NCI-H1436 (cell line): ENCODE measurements at regions not wholly inside any gene's neighbourhood (a gene's known extent, or its start where the extent isn't known, plus 50 kb on each side); places are given as distances from the start of the nearest gene placed in this dataset.

Source experiments
- DNase-seq: peaks from one replicate; lab custom pipeline; 2025; lab: John Stamatoyannopoulos, UW

- no peak for DNase-seq
Measured at GRCh38 chr5:86030753-86031152, 587.0 kb upstream of the COX7C start.

- DNase-seq = no peak
Measured at GRCh38 chr5:86038566-86038965, 579.2 kb upstream of the COX7C start.

GRCh38 chr5:86039351-86039750 lies 578.4 kb upstream of the COX7C start:
- no peak for DNase-seq

GRCh38 chr5:86070719-86071118 lies 547.0 kb upstream of the COX7C start:
- no peak for DNase-seq

- DNase-seq = no peak
Measured at GRCh38 chr5:86074297-86074696, 543.4 kb upstream of the COX7C start.

GRCh38 chr5:86075139-86075538 lies 542.6 kb upstream of the COX7C start:
- DNase-seq = no peak

GRCh38 chr5:86095092-86095491 lies 522.6 kb upstream of the COX7C start:
- no peak for DNase-seq

GRCh38 chr5:86101966-86102365 lies 515.8 kb upstream of the COX7C start:
- no peak for DNase-seq

- no peak for DNase-seq
Measured at GRCh38 chr5:86108825-86109224, 508.9 kb upstream of the COX7C start.

- no peak for DNase-seq
Measured at GRCh38 chr5:86112249-86112648, 505.5 kb upstream of the COX7C start.

GRCh38 chr5:86115164-86115563 lies 502.6 kb upstream of the COX7C start:
- no peak for DNase-seq

GRCh38 chr5:86118542-86118941 lies 499.2 kb upstream of the COX7C start:
- DNase-seq = no peak

- DNase-seq = no peak
Measured at GRCh38 chr5:86124333-86124732, 493.4 kb upstream of the COX7C start.

- no peak for DNase-seq
Measured at GRCh38 chr5:86125731-86126601, 491.8 kb upstream of the COX7C start.

- DNase-seq = no peak
Measured at GRCh38 chr5:86127696-86128095, 490.0 kb upstream of the COX7C start.

GRCh38 chr5:86129009-86129408 lies 488.7 kb upstream of the COX7C start:
- DNase-seq = no peak

- DNase-seq = no peak
Measured at GRCh38 chr5:86137297-86137696, 480.4 kb upstream of the COX7C start.

GRCh38 chr5:86143837-86144236 lies 473.9 kb upstream of the COX7C start:
- no peak for DNase-seq

- DNase-seq = no peak
Measured at GRCh38 chr5:86152988-86153560, 464.7 kb upstream of the COX7C start.

- no peak for DNase-seq
Measured at GRCh38 chr5:86155796-86156195, 461.9 kb upstream of the COX7C start.

GRCh38 chr5:86170194-86170593 lies 447.5 kb upstream of the COX7C start:
- DNase-seq = no peak

GRCh38 chr5:86175224-86175623 lies 442.5 kb upstream of the COX7C start:
- no peak for DNase-seq

GRCh38 chr5:86199287-86199686 lies 418.5 kb upstream of the COX7C start:
- no peak for DNase-seq

GRCh38 chr5:86228147-86228546 lies 389.6 kb upstream of the COX7C start:
- no peak for DNase-seq
